ENCODE measurements at regions not wholly inside any gene's neighbourhood (a gene's known extent, or its start where the extent isn't known, plus 50 kb on each side); places are given as distances from the start of the nearest gene placed in this dataset.

DNA sequence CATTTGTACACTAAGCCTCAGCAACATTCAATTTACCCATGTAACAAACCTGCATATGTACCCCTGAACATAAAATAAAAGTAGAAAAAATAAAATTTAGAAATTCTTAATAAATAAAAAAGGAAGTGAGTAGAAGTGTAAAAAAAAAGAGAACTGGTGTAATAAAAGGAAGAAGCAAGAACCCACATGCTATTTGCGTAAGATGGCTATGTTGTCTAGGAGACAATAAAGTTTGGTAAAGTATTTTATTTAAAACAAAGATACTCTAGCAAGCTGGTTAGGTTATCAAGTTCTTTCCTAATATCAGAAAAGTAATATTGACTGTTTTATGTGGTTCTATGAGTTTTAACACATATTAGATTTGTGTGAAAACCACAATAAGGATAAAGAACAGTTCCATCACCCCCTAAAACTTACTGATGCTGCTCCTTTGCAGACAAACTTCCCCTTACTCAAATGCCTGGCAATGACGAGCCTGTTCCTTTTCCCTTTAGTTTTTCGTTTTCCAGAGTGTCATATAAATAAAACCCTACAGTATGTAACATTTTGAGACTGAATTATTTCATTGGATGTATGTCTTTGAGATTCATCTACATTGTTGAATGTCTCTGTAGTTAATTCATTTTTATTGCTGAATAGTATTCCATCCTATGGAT lies 98.9 kb downstream of the TNFSF13B start:
- TF ChIP-seq, protein P1, sequence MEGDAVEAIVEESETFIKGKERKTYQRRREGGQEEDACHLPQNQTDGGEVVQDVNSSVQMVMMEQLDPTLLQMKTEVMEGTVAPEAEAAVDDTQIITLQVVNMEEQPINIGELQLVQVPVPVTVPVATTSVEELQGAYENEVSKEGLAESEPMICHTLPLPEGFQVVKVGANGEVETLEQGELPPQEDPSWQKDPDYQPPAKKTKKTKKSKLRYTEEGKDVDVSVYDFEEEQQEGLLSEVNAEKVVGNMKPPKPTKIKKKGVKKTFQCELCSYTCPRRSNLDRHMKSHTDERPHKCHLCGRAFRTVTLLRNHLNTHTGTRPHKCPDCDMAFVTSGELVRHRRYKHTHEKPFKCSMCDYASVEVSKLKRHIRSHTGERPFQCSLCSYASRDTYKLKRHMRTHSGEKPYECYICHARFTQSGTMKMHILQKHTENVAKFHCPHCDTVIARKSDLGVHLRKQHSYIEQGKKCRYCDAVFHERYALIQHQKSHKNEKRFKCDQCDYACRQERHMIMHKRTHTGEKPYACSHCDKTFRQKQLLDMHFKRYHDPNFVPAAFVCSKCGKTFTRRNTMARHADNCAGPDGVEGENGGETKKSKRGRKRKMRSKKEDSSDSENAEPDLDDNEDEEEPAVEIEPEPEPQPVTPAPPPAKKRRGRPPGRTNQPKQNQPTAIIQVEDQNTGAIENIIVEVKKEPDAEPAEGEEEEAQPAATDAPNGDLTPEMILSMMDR (IDR thresholded peaks at IDR 0.05) = no peak
- no peak for TF ChIP-seq EP300 (IDR thresholded peaks at IDR 0.05)
- TF ChIP-seq POLR2A (IDR thresholded peaks at IDR 0.05) = no peak

All from gastroesophageal sphincter (tissue), 3 donors.